Ectodermal cell (in vitro differentiated cells): ENCODE measurements at regions not wholly inside any gene's neighbourhood (a gene's known extent, or its start where the extent isn't known, plus 50 kb on each side); places are given as distances from the start of the nearest gene placed in this dataset.

Experiments used
- H3K27ac ChIP-seq: 2 replicates; pipeline ENCODE4 v1.7.0; 2013; ENCODE audit warnings: mild to moderate bottlenecking, low read depth, low read length; ENCODE audit not compliant: insufficient read depth, poor library complexity, severe bottlenecking
- H3K27me3 ChIP-seq: 2 replicates; pipeline ENCODE4 v1.7.0; 2013; ENCODE audit warnings: mild to moderate bottlenecking, low read length; ENCODE audit not compliant: insufficient read depth, control insufficient read depth, poor library complexity, severe bottlenecking
- H3K36me3 ChIP-seq: one replicate; pipeline ENCODE4 v1.7.0; 2013; ENCODE audit warnings: low read length; ENCODE audit not compliant: control insufficient read depth, insufficient read depth
- H3K4me1 ChIP-seq: one replicate; pipeline ENCODE4 v1.7.0; 2013; ENCODE audit warnings: low read length; ENCODE audit not compliant: control insufficient read depth, insufficient read depth
- H3K4me3 ChIP-seq: 2 replicates; pipeline ENCODE4 v1.7.0; 2013; ENCODE audit warnings: low read depth, low read length, control low read depth; ENCODE audit not compliant: insufficient read depth
- H3K9me3 ChIP-seq: 2 replicates; pipeline ENCODE4 v1.7.0; 2013; ENCODE audit warnings: mild to moderate bottlenecking, low read length, moderate library complexity; ENCODE audit not compliant: control insufficient read depth
- WGBS, 2 experiments: methylation state at CpG; one replicate each; pipeline ENCODE4 v1.1.7; 2013; ENCODE audit warnings: missing lambda C conversion rate in 2 of 2; 5-methylcytosine and 5-hydroxymethylcytosine counted together

- WGBS, 2 experiments, result 90% methylated on average over 3 to 5 of the region's 5 CpGs
- H3K9me3 ChIP-seq, result no peaks in the 10 kb centered on the region
- H3K4me1 ChIP-seq, result no peaks in the 10 kb centered on the region
- no peaks in the 10 kb centered on the region for H3K27me3 ChIP-seq
- no peak overlapping the region for H3K4me3 ChIP-seq
- no peaks in the 10 kb centered on the region for H3K36me3 ChIP-seq
- no peak overlapping the region for H3K27ac ChIP-seq
Observed at GRCh38 chrX:39414290-39414854, 613.1 kb downstream of the MID1IP1 start.

GRCh38 chrX:39416547-39417260 is 615.4 kb downstream of the MID1IP1 start:
- 92 to 95% methylated on average over 12 of the region's 14 CpGs for WGBS, 2 experiments
- Histone ChIP-seq H3K36me3 (no peaks in the 10 kb centered on the region), H3K9me3 (no peaks in the 10 kb centered on the region), H3K27ac (no peak overlapping the region), H3K4me3 (no peak overlapping the region), H3K27me3 (no peaks in the 10 kb centered on the region), H3K4me1 (no peaks in the 10 kb centered on the region)

- Histone ChIP-seq H3K27me3 (no peaks in the 10 kb centered on the region), H3K27ac (no peak overlapping the region), H3K4me3 (no peak overlapping the region), H3K36me3 (no peaks in the 10 kb centered on the region), H3K9me3 (no peaks in the 10 kb centered on the region), H3K4me1 (no peaks in the 10 kb centered on the region)
- 65 to 69% methylated on average over 4 of the region's 4 CpGs for WGBS, 2 experiments
Observed at GRCh38 chrX:39418254-39418704, 617.0 kb downstream of the MID1IP1 start.

GRCh38 chrX:39418731-39419638 is 617.7 kb downstream of the MID1IP1 start:
- H3K9me3 ChIP-seq, result no peaks in the 10 kb centered on the region
- H3K4me1 ChIP-seq, result no peaks in the 10 kb centered on the region
- no peaks in the 10 kb centered on the region for H3K27me3 ChIP-seq
- no peaks in the 10 kb centered on the region for H3K36me3 ChIP-seq
- 82 to 83% methylated on average over 29 of the region's 29 CpGs for WGBS, 2 experiments
- no peak overlapping the region for H3K4me3 ChIP-seq
- no peak overlapping the region for H3K27ac ChIP-seq

- H3K4me3 ChIP-seq, result no peak overlapping the region
- WGBS, 2 experiments, result 96 to 100% methylated on average over 3 of the region's 3 CpGs
- no peaks in the 10 kb centered on the region for H3K36me3 ChIP-seq
Observed at GRCh38 chrX:39421006-39421405, 619.7 kb downstream of the MID1IP1 start.

GRCh38 chrX:39425124-39425806 is 624.0 kb downstream of the MID1IP1 start:
- no peak overlapping the region for H3K27ac ChIP-seq
- H3K36me3 ChIP-seq, result no peaks in the 10 kb centered on the region
- no peak overlapping the region for H3K4me3 ChIP-seq
- H3K4me1 ChIP-seq, result no peaks in the 10 kb centered on the region
- WGBS, 2 experiments, result 87 to 100% methylated on average over 1 to 2 of the region's 2 CpGs
- no peaks in the 10 kb centered on the region for H3K27me3 ChIP-seq
- no peaks in the 10 kb centered on the region for H3K9me3 ChIP-seq

More at GRCh38 chrX:39421006-39421405, 619.7 kb downstream of the MID1IP1 start:
- no peaks in the 10 kb centered on the region for H3K27me3 ChIP-seq
- H3K9me3 ChIP-seq, result no peaks in the 10 kb centered on the region
- H3K4me1 ChIP-seq, result no peaks in the 10 kb centered on the region
- no peak overlapping the region for H3K27ac ChIP-seq

GRCh38 chrX:39426101-39426500 is 624.8 kb downstream of the MID1IP1 start:
- Histone ChIP-seq H3K27me3 (no peaks in the 10 kb centered on the region), H3K27ac (no peak overlapping the region), H3K9me3 (no peaks in the 10 kb centered on the region), H3K4me3 (no peak overlapping the region), H3K36me3 (no peaks in the 10 kb centered on the region), H3K4me1 (no peaks in the 10 kb centered on the region)
- 94 to 96% methylated on average over 6 of the region's 6 CpGs for WGBS, 2 experiments

- H3K27ac ChIP-seq, result no peak overlapping the region
Observed at GRCh38 chrX:39427492-39427891, 626.2 kb downstream of the MID1IP1 start.

GRCh38 chrX:39427906-39428305 is 626.6 kb downstream of the MID1IP1 start:
- H3K36me3 ChIP-seq, result no peaks in the 10 kb centered on the region
- WGBS, 2 experiments, result 86% methylated on average over 3 of the region's 3 CpGs

More at GRCh38 chrX:39427492-39427891, 626.2 kb downstream of the MID1IP1 start:
- WGBS, 2 experiments, result 52 to 54% methylated on average over 6 of the region's 6 CpGs
- Histone ChIP-seq H3K27me3 (no peaks in the 10 kb centered on the region), H3K36me3 (no peaks in the 10 kb centered on the region), H3K9me3 (no peaks in the 10 kb centered on the region), H3K4me1 (no peaks in the 10 kb centered on the region), H3K4me3 (no peak overlapping the region)

More at GRCh38 chrX:39427906-39428305, 626.6 kb downstream of the MID1IP1 start:
- no peaks in the 10 kb centered on the region for H3K4me1 ChIP-seq
- H3K4me3 ChIP-seq, result no peak overlapping the region
- H3K27ac ChIP-seq, result no peak overlapping the region
- H3K27me3 ChIP-seq, result no peaks in the 10 kb centered on the region
- no peaks in the 10 kb centered on the region for H3K9me3 ChIP-seq
